ENCODE measurements at regions not wholly inside any gene's neighbourhood (a gene's known extent, or its start where the extent isn't known, plus 50 kb on each side); places are given as distances from the start of the nearest gene placed in this dataset.

- Histone ChIP-seq H3K4me2 (replicated peaks; ENCODE audit: low read depth, low read length, poor library complexity, severe bottlenecking) (no peak overlapping the region), H3K27ac (ENCODE audit: low read length in 2 of 2) (no peak overlapping the region), H3K9ac (ENCODE audit: low read length) (no peak overlapping the region), H3K79me2 (ENCODE audit: control insufficient read depth, insufficient read depth, low read length) (no peaks in the 10 kb centered on the region), H3K27me3 (replicated peaks in 1 of 4; ENCODE audit: control extremely low read depth in 1 of 4, control insufficient read depth in 3 of 4, insufficient read depth in 4 of 4, low read length in 3 of 4) (no peaks in the 10 kb centered on the region), H2AFZ (ENCODE audit: insufficient read depth, low read depth, low read length, poor library complexity, severe bottlenecking) (no peak overlapping the region), H3K4me1 (ENCODE audit: control insufficient read depth in 2 of 2, insufficient read depth in 2 of 2, low read length in 2 of 2) (no peaks in the 10 kb centered on the region), H3K36me3 (replicated peaks in 1 of 2; ENCODE audit: control extremely low read depth in 1 of 2, control insufficient read depth in 1 of 2, extremely low read depth in 1 of 2, insufficient read depth in 2 of 2, low read length in 1 of 2) (no peaks in the 10 kb centered on the region), H4K20me1 (ENCODE audit: control insufficient read depth, insufficient read depth, low read length, poor library complexity, severe bottlenecking) (no peaks in the 10 kb centered on the region), H3K4me3 (ENCODE audit: control extremely low read depth in 1 of 5, extremely low read depth in 1 of 5, insufficient read depth in 1 of 5, low read depth in 2 of 5, low read length in 4 of 5) (no peak overlapping the region), H3K9me3 (ENCODE audit: control extremely low read depth in 1 of 3, control insufficient read depth in 2 of 3, insufficient read depth in 1 of 3, low read length in 2 of 3) (peaks cover 0 to 4% (median 0%) of the 10 kb centered on the region in 3 donors)
- no peaks in the 10 kb centered on the region for H3K4me1 Mint-ChIP-seq
- DNase-seq = no peak
- no peak for ATAC-seq (ENCODE audit: low read depth)
- no peak overlapping the region for H3K4me3 Mint-ChIP-seq
- H3K27ac Mint-ChIP-seq = no peak overlapping the region
- no peaks in the 10 kb centered on the region for H3K9me3 Mint-ChIP-seq (ENCODE audit: insufficient read depth)
- ChIA-PET POLR2A (no interaction called here), CTCF (no interaction called here)
- TF ChIP-seq CTCF (IDR thresholded peaks at IDR 0.05) = no peak
- TF ChIP-seq EZH2 (IDR thresholded peaks at IDR 0.05; ENCODE audit: borderline replicate concordance, insufficient read depth, low read depth, low read length, poor library complexity, severe bottlenecking) = no peak
- H3K27me3 Mint-ChIP-seq = no peaks in the 10 kb centered on the region
- WGBS (ENCODE audit: insufficient coverage) = 96% methylated on average over 7 of the region's 15 CpGs
- intact Hi-C loops (cut with micrococcal nuclease) = no loop called here
These were observed 106.1 kb upstream of the RFLNA start for GRCh38 chr12:124188561-124189405.

GRCh38 chr12:124190312-124191023, 104.4 kb upstream of the RFLNA start:
- TF ChIP-seq EZH2 (IDR thresholded peaks at IDR 0.05; ENCODE audit: borderline replicate concordance, insufficient read depth, low read depth, low read length, poor library complexity, severe bottlenecking) = no peak
- no peak for TF ChIP-seq CTCF (IDR thresholded peaks at IDR 0.05)
- H3K79me2 ChIP-seq (ENCODE audit: control insufficient read depth, insufficient read depth, low read length) = no peaks in the 10 kb centered on the region
- no peaks in the 10 kb centered on the region for H4K20me1 ChIP-seq (ENCODE audit: control insufficient read depth, insufficient read depth, low read length, poor library complexity, severe bottlenecking)
- Mint-ChIP-seq H3K4me3 (no peak overlapping the region), H3K9me3 (ENCODE audit: insufficient read depth) (no peaks in the 10 kb centered on the region), H3K4me1 (no peaks in the 10 kb centered on the region), H3K27me3 (no peaks in the 10 kb centered on the region), H3K27ac (no peak overlapping the region)
- ChIA-PET CTCF (no interaction called here), POLR2A (no interaction called here)
- H3K4me1 ChIP-seq (ENCODE audit: control insufficient read depth in 2 of 2, insufficient read depth in 2 of 2, low read length in 2 of 2) = no peaks in the 10 kb centered on the region
- ATAC-seq (ENCODE audit: low read depth) (no peak), DNase-seq (no peak)
- H3K4me2 ChIP-seq (replicated peaks; ENCODE audit: low read depth, low read length, poor library complexity, severe bottlenecking) = no peak overlapping the region
- no peak overlapping the region for H2AFZ ChIP-seq (ENCODE audit: insufficient read depth, low read depth, low read length, poor library complexity, severe bottlenecking)
- 95% methylated on average over 12 of the region's 14 CpGs for WGBS (ENCODE audit: insufficient coverage)
- H3K9ac ChIP-seq (ENCODE audit: low read length) = no peak overlapping the region
- intact Hi-C loops (cut with micrococcal nuclease) = no loop called here
- H3K9me3 ChIP-seq (ENCODE audit: control extremely low read depth in 1 of 3, control insufficient read depth in 2 of 3, insufficient read depth in 1 of 3, low read length in 2 of 3) = peaks cover 0 to 4% (median 0%) of the 10 kb centered on the region in 3 donors
- no peak overlapping the region for H3K27ac ChIP-seq (ENCODE audit: low read length in 2 of 2)
- H3K27me3 ChIP-seq (replicated peaks in 1 of 4; ENCODE audit: control extremely low read depth in 1 of 4, control insufficient read depth in 3 of 4, insufficient read depth in 4 of 4, low read length in 3 of 4) = no peaks in the 10 kb centered on the region
- no peaks in the 10 kb centered on the region for H3K36me3 ChIP-seq (replicated peaks in 1 of 2; ENCODE audit: control extremely low read depth in 1 of 2, control insufficient read depth in 1 of 2, extremely low read depth in 1 of 2, insufficient read depth in 2 of 2, low read length in 1 of 2)
- no peak overlapping the region for H3K4me3 ChIP-seq (ENCODE audit: control extremely low read depth in 1 of 5, extremely low read depth in 1 of 5, insufficient read depth in 1 of 5, low read depth in 2 of 5, low read length in 4 of 5)

Measured in B cell (primary cell).